ENCODE measurements at regions not wholly inside any gene's neighbourhood (a gene's known extent, or its start where the extent isn't known, plus 50 kb on each side); places are given as distances from the start of the nearest gene placed in this dataset.
"Not testable (repeated sequence)": the region's sequence is repeated elsewhere in the genome, so short reads cannot be mapped to it uniquely, and the experiment has no call there.

GRCh38 chr4:180330521-180330920, 1912.7 kb upstream of the TENM3 start:
- no peak overlapping the region for H3K27ac ChIP-seq
- TF ChIP-seq ZFX (IDR thresholded peaks at IDR 0.05): no peak
- TF ChIP-seq, protein P1, sequence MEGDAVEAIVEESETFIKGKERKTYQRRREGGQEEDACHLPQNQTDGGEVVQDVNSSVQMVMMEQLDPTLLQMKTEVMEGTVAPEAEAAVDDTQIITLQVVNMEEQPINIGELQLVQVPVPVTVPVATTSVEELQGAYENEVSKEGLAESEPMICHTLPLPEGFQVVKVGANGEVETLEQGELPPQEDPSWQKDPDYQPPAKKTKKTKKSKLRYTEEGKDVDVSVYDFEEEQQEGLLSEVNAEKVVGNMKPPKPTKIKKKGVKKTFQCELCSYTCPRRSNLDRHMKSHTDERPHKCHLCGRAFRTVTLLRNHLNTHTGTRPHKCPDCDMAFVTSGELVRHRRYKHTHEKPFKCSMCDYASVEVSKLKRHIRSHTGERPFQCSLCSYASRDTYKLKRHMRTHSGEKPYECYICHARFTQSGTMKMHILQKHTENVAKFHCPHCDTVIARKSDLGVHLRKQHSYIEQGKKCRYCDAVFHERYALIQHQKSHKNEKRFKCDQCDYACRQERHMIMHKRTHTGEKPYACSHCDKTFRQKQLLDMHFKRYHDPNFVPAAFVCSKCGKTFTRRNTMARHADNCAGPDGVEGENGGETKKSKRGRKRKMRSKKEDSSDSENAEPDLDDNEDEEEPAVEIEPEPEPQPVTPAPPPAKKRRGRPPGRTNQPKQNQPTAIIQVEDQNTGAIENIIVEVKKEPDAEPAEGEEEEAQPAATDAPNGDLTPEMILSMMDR (conservative IDR thresholded peaks at IDR 0.05): no peak

DNA sequence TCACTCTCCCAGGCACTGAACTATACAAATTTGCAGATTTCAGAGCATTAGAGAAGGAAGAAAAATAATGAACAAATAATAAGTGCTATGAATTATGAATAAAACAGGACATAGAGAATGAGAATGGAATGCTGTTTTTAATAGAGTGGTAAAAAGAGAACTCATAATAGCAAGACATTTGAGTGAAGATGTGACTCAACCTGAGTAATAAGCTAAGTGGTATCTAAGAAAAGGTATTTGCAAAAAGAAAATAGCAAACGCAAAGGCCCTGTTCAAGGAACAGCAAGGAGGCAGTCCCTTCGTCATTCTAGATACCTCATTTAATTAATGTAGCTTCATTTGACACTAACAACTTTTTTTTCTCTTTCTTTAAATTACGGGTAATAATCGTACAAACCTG, 1910.0 kb upstream of the TENM3 start:
- H3K27ac ChIP-seq: no peak overlapping the region
- no peak for TF ChIP-seq ZFX (IDR thresholded peaks at IDR 0.05)
- TF ChIP-seq, protein P1 (conservative IDR thresholded peaks at IDR 0.05): no peak

- H3K27ac ChIP-seq: no peak overlapping the region
- TF ChIP-seq, protein P1 (conservative IDR thresholded peaks at IDR 0.05): no peak
- TF ChIP-seq ZFX (IDR thresholded peaks at IDR 0.05): no peak
Measured at GRCh38 chr4:180335566-180335965, 1907.6 kb upstream of the TENM3 start.

GRCh38 chr4:180336494-180337090, 1906.6 kb upstream of the TENM3 start:
- TF ChIP-seq, protein P1 (conservative IDR thresholded peaks at IDR 0.05): no peak
- no peak for TF ChIP-seq ZFX (IDR thresholded peaks at IDR 0.05)
- no peak overlapping the region for H3K27ac ChIP-seq

DNA sequence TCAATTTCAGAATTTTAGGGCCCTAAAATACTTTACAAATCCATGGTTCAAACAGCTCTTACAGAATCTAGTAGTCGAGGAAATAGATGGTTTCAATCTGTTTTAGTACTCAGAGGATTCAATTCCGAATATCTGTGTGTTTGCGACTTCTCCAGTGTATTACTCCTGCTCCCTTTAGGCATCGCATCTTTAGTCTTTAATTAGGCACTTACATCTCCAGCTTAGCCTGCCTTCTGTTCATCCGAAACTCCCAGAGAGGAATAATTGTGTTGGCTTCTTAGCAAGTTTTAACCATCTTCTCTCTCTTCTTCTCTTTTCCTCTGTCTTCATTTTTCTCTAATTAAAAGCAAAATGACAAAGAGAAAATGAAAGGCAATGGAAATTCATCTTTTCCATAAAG, 1901.3 kb upstream of the TENM3 start:
- H3K27ac ChIP-seq: no peak overlapping the region
- TF ChIP-seq ZFX (IDR thresholded peaks at IDR 0.05): no peak
- TF ChIP-seq, protein P1 (conservative IDR thresholded peaks at IDR 0.05): no peak

GRCh38 chr4:180350901-180351300, 1892.3 kb upstream of the TENM3 start:
- no peak overlapping the region for H3K27ac ChIP-seq
- no peak for TF ChIP-seq ZFX (IDR thresholded peaks at IDR 0.05)
- TF ChIP-seq, protein P1 (conservative IDR thresholded peaks at IDR 0.05): no peak

DNA sequence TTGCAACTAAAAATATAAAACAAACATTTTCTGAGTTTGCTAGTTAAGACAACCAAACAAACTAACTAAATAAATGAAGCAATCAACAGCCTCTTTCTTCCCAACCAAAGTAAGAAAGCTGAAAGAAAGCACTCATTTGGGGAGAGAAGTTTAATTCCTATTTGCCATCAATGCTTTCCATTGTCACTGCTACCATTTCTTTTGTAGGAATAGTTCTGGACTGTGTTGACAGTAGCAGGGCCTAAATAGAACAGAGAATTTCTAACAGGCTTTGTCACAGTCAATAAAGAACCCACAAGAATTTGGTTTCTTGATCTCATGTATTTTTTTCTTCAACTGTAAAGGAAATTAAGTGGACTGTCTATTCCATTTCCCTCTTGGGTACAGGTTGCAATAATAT, 1886.4 kb upstream of the TENM3 start:
- no peak for TF ChIP-seq ZFX (IDR thresholded peaks at IDR 0.05)
- TF ChIP-seq, protein P1 (conservative IDR thresholded peaks at IDR 0.05): no peak
- no peak overlapping the region for H3K27ac ChIP-seq

- not testable (repeated sequence) for H3K27ac ChIP-seq
Measured at GRCh38 chr4:180360113-180360512, 1883.1 kb upstream of the TENM3 start.

All from C4-2B (cell line).